ENCODE measurements at regions not wholly inside any gene's neighbourhood (a gene's known extent, or its start where the extent isn't known, plus 50 kb on each side); places are given as distances from the start of the nearest gene placed in this dataset.

DNA sequence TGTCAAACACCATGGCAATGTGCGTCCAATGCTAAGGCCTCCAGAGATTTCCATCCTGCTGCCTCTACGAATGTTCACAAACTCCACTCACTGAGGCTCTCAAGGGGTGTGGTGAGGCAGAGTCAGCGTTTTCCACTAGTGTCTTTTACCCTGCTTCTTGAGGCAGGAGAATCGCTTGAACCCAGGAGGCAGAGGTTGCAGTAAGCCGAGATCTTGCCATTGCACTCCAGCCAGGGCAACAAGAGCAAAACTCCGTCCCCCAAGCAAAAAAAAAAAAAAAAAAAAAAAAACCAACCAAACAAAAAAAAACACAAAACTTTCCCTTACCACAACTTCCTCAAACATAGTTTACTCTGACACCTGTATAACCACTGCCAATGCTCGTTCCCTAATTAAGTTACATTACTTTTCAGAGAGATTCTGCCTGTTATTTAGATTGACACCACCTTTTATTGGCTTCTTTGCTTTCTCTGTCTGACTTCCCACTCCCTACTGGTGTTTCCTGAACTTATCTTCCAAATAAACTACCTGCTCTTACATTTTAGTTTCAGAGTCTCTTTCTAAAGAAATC lies 102.1 kb upstream of the ZNF746 start:
- Histone ChIP-seq H4K8ac (ENCODE audit: extremely low read depth, insufficient read depth, low read length) (no peak overlapping the region), H3K79me1 (ENCODE audit: low read depth, low read length) (no peaks in the 10 kb centered on the region; the same call in 1 of the 2 replicates), H3K23me2 (ENCODE audit: low read depth, low read length) (no peaks in the 10 kb centered on the region), H4K5ac (ENCODE audit: insufficient read length, low read depth, low read length) (no peak overlapping the region), H3K18ac (ENCODE audit: extremely low read depth, low read length) (no peak overlapping the region), H4K20me1 (replicated peaks in 1 of 2; ENCODE audit: control insufficient read depth in 1 of 2, insufficient read depth in 2 of 2, low read length in 2 of 2) (peaks cover 0 to 2% of the 10 kb centered on the region in 2 experiments), H3K36me3 (ENCODE audit: control insufficient read depth in 2 of 4, insufficient read depth in 4 of 4, low read length in 3 of 4) (peaks cover 0 to 3% (median 2%) of the 10 kb centered on the region in 4 experiments; a peak in 5 of 8 replicates), H3K27ac (ENCODE audit: low read depth, low read length) (no peak overlapping the region), H3K4me3 (ENCODE audit: extremely low read depth in 1 of 4, insufficient read depth in 2 of 4, low read depth in 3 of 4, low read length in 4 of 4) (no peak overlapping the region), H3K9ac (replicated peaks in 1 of 4; ENCODE audit: extremely low read depth in 1 of 4, low read depth in 3 of 4, low read length in 3 of 4) (no peak overlapping the region), H3K4me2 (ENCODE audit: insufficient read depth in 1 of 2, low read depth in 2 of 2, low read length in 2 of 2) (no peak overlapping the region), H2AFZ (ENCODE audit: low read length) (no peak overlapping the region), H4K91ac (replicated peaks; ENCODE audit: insufficient read length, low read length) (no peak overlapping the region), H3K4ac (replicated peaks; ENCODE audit: insufficient read length, low read depth, low read length) (no peak overlapping the region), H2AK5ac (ENCODE audit: low read depth, low read length) (no peak overlapping the region), H3K79me2 (ENCODE audit: control insufficient read depth in 1 of 2, insufficient read depth in 2 of 2, low read length in 2 of 2) (no peaks in the 10 kb centered on the region), H2BK5ac (ENCODE audit: low read depth, low read length) (no peak overlapping the region), H3K14ac (ENCODE audit: insufficient read length) (no peak overlapping the region), H2BK20ac (ENCODE audit: low read length) (no peak overlapping the region), H3K27me3 (replicated peaks in 1 of 4; ENCODE audit: control insufficient read depth in 3 of 4, extremely low read depth in 1 of 4, insufficient read depth in 3 of 4, low read length in 3 of 4) (no peaks in the 10 kb centered on the region), H3K9me3 (ENCODE audit: insufficient read depth in 2 of 2, low read depth in 1 of 2, low read length in 1 of 2) (no peaks in the 10 kb centered on the region), H3K56ac (replicated peaks; ENCODE audit: insufficient read length, low read depth, low read length) (no peak overlapping the region), H2BK12ac (ENCODE audit: low read depth, low read length) (no peak overlapping the region), H3K23ac (ENCODE audit: insufficient read length) (no peak overlapping the region), H2BK15ac (ENCODE audit: low read length) (no peak overlapping the region), H2BK120ac (replicated peaks; ENCODE audit: low read depth, low read length) (no peak overlapping the region), H3K4me1 (replicated peaks in 1 of 4; ENCODE audit: control insufficient read depth in 3 of 4, insufficient read depth in 4 of 4, low read length in 3 of 4) (no peaks in the 10 kb centered on the region)
- POLR2A ChIA-PET (ENCODE audit: partially characterized antibody), result no interaction called here
- WGBS, 2 experiments (ENCODE audit: extremely low coverage in 1 of 2, insufficient coverage in 1 of 2, insufficient read length in 1 of 2, insufficient replicate concordance in 2 of 2, low coverage in 1 of 2, low lambda C conversion rate in 2 of 2, missing lambda C conversion rate in 1 of 2), result 89% methylated on average over 7 of the region's 7 CpGs; no CpG with 5 or more reads in 1 of the 2 experiments
- FAIRE-seq (no peak), DNase-seq (ENCODE audit: low read depth in 1 of 2, low spot score in 2 of 2) (no peak)
- CTCF ChIA-PET (ENCODE audit: partially characterized antibody), result interaction anchor here (0.7 to 3.3 kb wide), 13 partner anchors 13 to 207 kb away, joined by 3 to 29 read pairs (median 6); no protein-coding TSS in a partner anchor
- TF ChIP-seq SUZ12 (IDR thresholded peaks at IDR 0.05; ENCODE audit: low read length), result no peak
- no peak for TF ChIP-seq CREB1 (IDR thresholded peaks at IDR 0.05)
- TF ChIP-seq, protein P1, sequence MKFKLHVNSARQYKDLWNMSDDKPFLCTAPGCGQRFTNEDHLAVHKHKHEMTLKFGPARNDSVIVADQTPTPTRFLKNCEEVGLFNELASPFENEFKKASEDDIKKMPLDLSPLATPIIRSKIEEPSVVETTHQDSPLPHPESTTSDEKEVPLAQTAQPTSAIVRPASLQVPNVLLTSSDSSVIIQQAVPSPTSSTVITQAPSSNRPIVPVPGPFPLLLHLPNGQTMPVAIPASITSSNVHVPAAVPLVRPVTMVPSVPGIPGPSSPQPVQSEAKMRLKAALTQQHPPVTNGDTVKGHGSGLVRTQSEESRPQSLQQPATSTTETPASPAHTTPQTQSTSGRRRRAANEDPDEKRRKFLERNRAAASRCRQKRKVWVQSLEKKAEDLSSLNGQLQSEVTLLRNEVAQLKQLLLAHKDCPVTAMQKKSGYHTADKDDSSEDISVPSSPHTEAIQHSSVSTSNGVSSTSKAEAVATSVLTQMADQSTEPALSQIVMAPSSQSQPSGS (IDR thresholded peaks at IDR 0.05; ENCODE audit: low read length), result no peak
- TF ChIP-seq JUND (IDR thresholded peaks at IDR 0.05; ENCODE audit: low read length), result no peak
- no peak for TF ChIP-seq HDAC6 (IDR thresholded peaks at IDR 0.05; ENCODE audit: low read depth, low read length)
- no peak for TF ChIP-seq HDAC2 (IDR thresholded peaks at IDR 0.05; ENCODE audit: borderline replicate concordance in 1 of 2, low read depth in 2 of 2, low read length in 2 of 2)
- TF ChIP-seq BCL11A (IDR thresholded peaks at IDR 0.05; ENCODE audit: low read depth in 2 of 2, low read length in 2 of 2), result no peak
- TF ChIP-seq, protein P2, sequence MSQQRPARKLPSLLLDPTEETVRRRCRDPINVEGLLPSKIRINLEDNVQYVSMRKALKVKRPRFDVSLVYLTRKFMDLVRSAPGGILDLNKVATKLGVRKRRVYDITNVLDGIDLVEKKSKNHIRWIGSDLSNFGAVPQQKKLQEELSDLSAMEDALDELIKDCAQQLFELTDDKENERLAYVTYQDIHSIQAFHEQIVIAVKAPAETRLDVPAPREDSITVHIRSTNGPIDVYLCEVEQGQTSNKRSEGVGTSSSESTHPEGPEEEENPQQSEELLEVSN (IDR thresholded peaks at IDR 0.05), result no peak
- no peak for TF ChIP-seq SRF (IDR thresholded peaks at IDR 0.05; ENCODE audit: low read depth, low read length)
- TF ChIP-seq TAF1 (IDR thresholded peaks at IDR 0.05; ENCODE audit: low read depth, low read length), result no peak
- TF ChIP-seq BRCA1 (IDR thresholded peaks at IDR 0.05; ENCODE audit: low read depth, low read length), result no peak
- TF ChIP-seq KDM4A (IDR thresholded peaks at IDR 0.05; ENCODE audit: low read depth, low read length, severe bottlenecking), result no peak

Data from H1 (cell line).